H9 (cell line): ENCODE measurements at regions not wholly inside any gene's neighbourhood (a gene's known extent, or its start where the extent isn't known, plus 50 kb on each side); places are given as distances from the start of the nearest gene placed in this dataset.

ENCODE experiments used
- DNase-seq: peaks from one replicate; pipeline ENCODE4 v3.0.0-alpha.2; 2017
- H2AFZ ChIP-seq: one replicate; pipeline ENCODE4 v1.6.1; 2013; ENCODE audit warnings: mild to moderate bottlenecking, low read length, control low read depth, moderate library complexity
- H2AK5ac ChIP-seq: 2 replicates; pipeline ENCODE4 v1.6.1; 2013; ENCODE audit warnings: low read length, control low read depth, mixed read lengths; ENCODE audit not compliant: insufficient read length
- H2BK120ac ChIP-seq: one replicate; pipeline ENCODE4 v1.6.1; 2013; ENCODE audit warnings: low read depth, mild to moderate bottlenecking, low read length, control low read depth, inconsistent platforms; ENCODE audit not compliant: poor library complexity, severe bottlenecking
- H2BK12ac ChIP-seq: 2 replicates; pipeline ENCODE4 v1.6.1; 2013; ENCODE audit warnings: low read length, control low read depth, mixed read lengths, low read depth; ENCODE audit not compliant: insufficient read length
- H2BK15ac ChIP-seq: 2 replicates; pipeline ENCODE4 v1.6.1; 2013; ENCODE audit warnings: low read depth, low read length, control low read depth
- H2BK20ac ChIP-seq: one replicate; pipeline ENCODE4 v1.6.1; 2013; ENCODE audit warnings: low read depth, mild to moderate bottlenecking, low read length, control low read depth, inconsistent platforms; ENCODE audit not compliant: poor library complexity, severe bottlenecking
- H2BK5ac ChIP-seq: 2 replicates; pipeline ENCODE4 v1.6.1; 2013; ENCODE audit warnings: low read length, control low read depth, mixed read lengths; ENCODE audit not compliant: insufficient read length
- H3K14ac ChIP-seq: 2 replicates; pipeline ENCODE4 v1.6.1; 2013; ENCODE audit warnings: low read length, control low read depth; ENCODE audit not compliant: insufficient read depth
- H3K18ac ChIP-seq: 2 replicates; pipeline ENCODE4 v1.6.1; 2013; ENCODE audit warnings: low read depth, mild to moderate bottlenecking, mixed read lengths, low read length, control low read depth; ENCODE audit not compliant: insufficient read length
- H3K23ac ChIP-seq: 2 replicates; pipeline ENCODE4 v1.6.1; 2013; ENCODE audit warnings: low read length, control low read depth, mixed read lengths, low read depth; ENCODE audit not compliant: insufficient read length
- H3K23me2 ChIP-seq: 2 replicates; pipeline ENCODE4 v1.6.1; 2013; ENCODE audit warnings: low read depth, mild to moderate bottlenecking, mixed read lengths, low read length, control low read depth; ENCODE audit not compliant: insufficient read length, poor library complexity, severe bottlenecking
- H3K27ac ChIP-seq: 2 replicates; pipeline ENCODE4 v1.5.1; 2013; ENCODE audit warnings: low read length, control low read depth, mixed read lengths, low read depth; ENCODE audit not compliant: insufficient read length
- H3K27me3 ChIP-seq: 2 replicates; pipeline ENCODE4 v1.6.1; 2013; ENCODE audit warnings: low read length, control low read depth, inconsistent platforms; ENCODE audit not compliant: insufficient read depth
- H3K4ac ChIP-seq: 2 replicates; pipeline ENCODE4 v1.6.1; 2013; ENCODE audit warnings: low read depth, mild to moderate bottlenecking, control low read depth, inconsistent platforms, low read length, moderate library complexity
- H3K4me1 ChIP-seq: 2 replicates; pipeline ENCODE4 v1.6.1; 2013; ENCODE audit warnings: low read length, control low read depth, inconsistent platforms; ENCODE audit not compliant: insufficient read depth
- H3K4me2 ChIP-seq: 2 replicates; pipeline ENCODE4 v1.6.1; 2013; ENCODE audit warnings: low read length, control low read depth, mixed read lengths; ENCODE audit not compliant: insufficient read length, insufficient read depth
- H3K56ac ChIP-seq: 2 replicates; pipeline ENCODE4 v1.6.1; 2013; ENCODE audit warnings: low read depth, mild to moderate bottlenecking, mixed read lengths, low read length, control low read depth; ENCODE audit not compliant: insufficient read length
- H3K79me1 ChIP-seq: 2 replicates; pipeline ENCODE4 v1.6.1; 2013; ENCODE audit warnings: low read depth, mild to moderate bottlenecking, moderate library complexity, low read length, control low read depth, inconsistent platforms; ENCODE audit not compliant: insufficient read depth, poor library complexity, severe bottlenecking
- H3K79me2 ChIP-seq: 2 replicates; pipeline ENCODE4 v1.6.1; 2013; ENCODE audit warnings: low read length, control low read depth, inconsistent platforms; ENCODE audit not compliant: insufficient read depth
- H3K9ac ChIP-seq: 2 replicates; pipeline ENCODE4 v1.6.1; 2013; ENCODE audit warnings: low read length, control low read depth, mixed read lengths; ENCODE audit not compliant: insufficient read length; ENCODE audit errors: extremely low read depth
- H3K9me3 ChIP-seq: one replicate; pipeline ENCODE4 v1.6.1; 2013; ENCODE audit warnings: low read depth, low read length, inconsistent platforms; ENCODE audit not compliant: control insufficient read depth
- H3T11ph ChIP-seq: one replicate; pipeline ENCODE4 v1.6.1; 2013; ENCODE audit warnings: mild to moderate bottlenecking, low read length, control low read depth, inconsistent platforms
- H4K20me1 ChIP-seq: one replicate; pipeline ENCODE4 v1.6.1; 2013; ENCODE audit not compliant: control insufficient read depth, insufficient read length, insufficient read depth
- H4K5ac ChIP-seq: 2 replicates; pipeline ENCODE4 v1.6.1; 2013; ENCODE audit warnings: low read depth, mild to moderate bottlenecking, mixed read lengths, low read length, control low read depth; ENCODE audit not compliant: insufficient read length
- H4K8ac ChIP-seq: replicated peaks from 2 replicates; pipeline ENCODE4 v1.6.1; 2013; ENCODE audit warnings: low read length, control low read depth, mixed read lengths, low read depth; ENCODE audit not compliant: insufficient read length
- H4K91ac ChIP-seq: 2 replicates; pipeline ENCODE4 v1.6.1; 2013; ENCODE audit warnings: low read depth, mild to moderate bottlenecking, moderate library complexity, mixed read lengths, low read length, control low read depth; ENCODE audit not compliant: insufficient read length
- H3K27ac Mint-ChIP-seq, 3 experiments: 2 replicates in 2 of 3; 3 replicates in 1 of 3; pipeline ENCODE4 v1.8.0; 2020 to 2021; ENCODE audit warnings: mixed read lengths in 3 of 3, mild to moderate bottlenecking in 1 of 3, moderate library complexity in 1 of 3
- H3K27me3 Mint-ChIP-seq: 2 replicates; pipeline ENCODE4 v1.8.0; 2021; ENCODE audit warnings: low read depth, mild to moderate bottlenecking, moderate library complexity, mixed read lengths
- H3K36me3 Mint-ChIP-seq, 3 experiments: 2 replicates in 2 of 3; 3 replicates in 1 of 3; pipeline ENCODE4 v1.8.0; 2020 to 2021; ENCODE audit warnings: low read depth in 3 of 3, mixed read lengths in 3 of 3; ENCODE audit not compliant: insufficient read depth in 1 of 3
- H3K4me1 Mint-ChIP-seq, 2 experiments: 2 replicates each; pipeline ENCODE4 v1.8.0; 2020; ENCODE audit warnings: mixed read lengths in 2 of 2
- H3K4me3 Mint-ChIP-seq, 2 experiments: 2 replicates in 1 of 2; 3 replicates in 1 of 2; pipeline ENCODE4 v1.8.0; 2020 to 2021; ENCODE audit warnings: mild to moderate bottlenecking in 2 of 2, mixed read lengths in 2 of 2, moderate library complexity in 1 of 2
- H3K9me3 Mint-ChIP-seq, 2 experiments: 2 replicates in 1 of 2; 3 replicates in 1 of 2; pipeline ENCODE4 v1.8.0; 2020; ENCODE audit warnings: mild to moderate bottlenecking in 2 of 2, mixed read lengths in 2 of 2, moderate library complexity in 1 of 2
- CTCF ChIP-seq: fragments of 200-600 bp; sonication (generic); conservative IDR thresholded peaks from 3 replicates; pipeline ENCODE4 v1.8.0; 2021; ENCODE audit warnings: antibody characterized with exemption, mild to moderate bottlenecking
- WGBS: extraction: QIAGEN DNeasy Blood & Tissue Kit; methylation state at CpG from one replicate; pipeline ENCODE4 v1.1.7; 2013; ENCODE audit warnings: missing lambda C conversion rate, low lambda C conversion rate, mixed read lengths; ENCODE audit not compliant: insufficient read length; ENCODE audit errors: extremely low coverage; 5-methylcytosine and 5-hydroxymethylcytosine counted together

- H2AK5ac ChIP-seq = no peak overlapping the region
- no peak overlapping the region for H2BK120ac ChIP-seq
- no peak overlapping the region for H2BK12ac ChIP-seq
- H4K8ac ChIP-seq = no peak overlapping the region
- H2BK15ac ChIP-seq = no peak overlapping the region
- Mint-ChIP-seq H3K4me3 (no peak overlapping the region), H3K9me3 (peaks cover 0 to 3% of the 10 kb centered on the region in 2 experiments; a peak in 3 of 5 replicates), H3K27ac (no peak overlapping the region), H3K36me3 (no peaks in the 10 kb centered on the region), H3K27me3 (no peaks in the 10 kb centered on the region), H3K4me1 (no peaks in the 10 kb centered on the region)
- no peak overlapping the region for H3K4me2 ChIP-seq
- H4K20me1 ChIP-seq = no peaks in the 10 kb centered on the region
- TF ChIP-seq CTCF = no peak
- no peaks in the 10 kb centered on the region for H3K9me3 ChIP-seq
- H3K4ac ChIP-seq = no peak overlapping the region
- H2AFZ ChIP-seq = no peak overlapping the region
- H2BK20ac ChIP-seq = no peak overlapping the region
- H3K27ac ChIP-seq = no peak overlapping the region
- DNase-seq = no peak
- H3K4me1 ChIP-seq = no peaks in the 10 kb centered on the region
- H3K14ac ChIP-seq = no peak overlapping the region
- no CpG with 5 or more reads among the region's 2 CpGs for WGBS
- no peak overlapping the region for H3K18ac ChIP-seq
- no peak overlapping the region for H3T11ph ChIP-seq
- H2BK5ac ChIP-seq = no peak overlapping the region
- no peak overlapping the region for H3K23ac ChIP-seq
- no peak overlapping the region for H3K56ac ChIP-seq
- H3K79me1 ChIP-seq = no peaks in the 10 kb centered on the region
- H3K27me3 ChIP-seq = no peaks in the 10 kb centered on the region
- no peak overlapping the region for H4K91ac ChIP-seq
- no peaks in the 10 kb centered on the region for H3K23me2 ChIP-seq
- no peak overlapping the region for H3K9ac ChIP-seq
- H3K79me2 ChIP-seq = no peaks in the 10 kb centered on the region
- H4K5ac ChIP-seq = no peak overlapping the region
Observed at GRCh38 chr2:188824125-188824524, 150.0 kb upstream of the COL3A1 start.
